ENCODE measurements at regions not wholly inside any gene's neighbourhood (a gene's known extent, or its start where the extent isn't known, plus 50 kb on each side); places are given as distances from the start of the nearest gene placed in this dataset.
"Not testable (repeated sequence)": the region's sequence is repeated elsewhere in the genome, so short reads cannot be mapped to it uniquely, and the experiment has no call there.

- DNase-seq: peak in 1 of 2 experiments; percentile 20
These were observed 610.2 kb downstream of the UBE2NL start for GRCh38 chrX:144494074-144494473.

- no peak for DNase-seq
These were observed 648.0 kb downstream of the UBE2NL start for GRCh38 chrX:144531877-144532276.

GRCh38 chrX:144566592-144566991 is 680.7 kb upstream of the SPANXN1 start:
- no peak for DNase-seq

- peak in 1 of 2 experiments; percentile 5 for DNase-seq
These were observed 660.5 kb upstream of the SPANXN1 start for GRCh38 chrX:144586756-144587155.

- DNase-seq: no peak
These were observed 655.3 kb upstream of the SPANXN1 start for GRCh38 chrX:144592036-144592435.

GRCh38 chrX:144601010-144601409 is 646.3 kb upstream of the SPANXN1 start:
- no peak for DNase-seq

- no peak for DNase-seq
These were observed 635.2 kb upstream of the SPANXN1 start for GRCh38 chrX:144612076-144612475.

- DNase-seq: no peak
These were observed 631.0 kb upstream of the SPANXN1 start for GRCh38 chrX:144616317-144616716.

GRCh38 chrX:144627947-144628346 is 619.4 kb upstream of the SPANXN1 start:
- DNase-seq: no peak

- DNase-seq: not testable (repeated sequence)
These were observed 612.9 kb upstream of the SPANXN1 start for GRCh38 chrX:144634451-144634850.

- DNase-seq: no peak
These were observed 609.6 kb upstream of the SPANXN1 start for GRCh38 chrX:144637731-144638130.

GRCh38 chrX:144648788-144649187 is 598.5 kb upstream of the SPANXN1 start:
- no peak for DNase-seq

GRCh38 chrX:144681501-144681900 is 565.8 kb upstream of the SPANXN1 start:
- no peak for DNase-seq

GRCh38 chrX:144683247-144683646 is 564.1 kb upstream of the SPANXN1 start:
- no peak for DNase-seq

GRCh38 chrX:144709841-144710240 is 537.5 kb upstream of the SPANXN1 start:
- DNase-seq: no peak

- DNase-seq: no peak
These were observed 532.0 kb upstream of the SPANXN1 start for GRCh38 chrX:144715337-144715736.

GRCh38 chrX:144716187-144716586 is 531.1 kb upstream of the SPANXN1 start:
- no peak for DNase-seq

- DNase-seq: no peak
These were observed 529.6 kb upstream of the SPANXN1 start for GRCh38 chrX:144717682-144718081.

- no peak for DNase-seq
These were observed 525.0 kb upstream of the SPANXN1 start for GRCh38 chrX:144722307-144722706.

- DNase-seq: no peak
These were observed 516.8 kb upstream of the SPANXN1 start for GRCh38 chrX:144730471-144730870.

- no peak for DNase-seq
These were observed 514.7 kb upstream of the SPANXN1 start for GRCh38 chrX:144732588-144732987.

GRCh38 chrX:144738246-144738645 is 509.1 kb upstream of the SPANXN1 start:
- DNase-seq: no peak

GRCh38 chrX:144768540-144768939 is 478.8 kb upstream of the SPANXN1 start:
- DNase-seq: no peak

GRCh38 chrX:144783528-144783927 is 463.8 kb upstream of the SPANXN1 start:
- not testable (repeated sequence) for DNase-seq

GRCh38 chrX:144790148-144790547 is 457.2 kb upstream of the SPANXN1 start:
- DNase-seq: no peak

GRCh38 chrX:144791298-144791697 is 456.0 kb upstream of the SPANXN1 start:
- DNase-seq: no peak
